Activated T-cell treated with anti-CD3 and anti-CD28 coated beads, Interleukin-2, amount 50 U/mL, for 4 hours (primary cell): ENCODE measurements at regions not wholly inside any gene's neighbourhood (a gene's known extent, or its start where the extent isn't known, plus 50 kb on each side); places are given as distances from the start of the nearest gene placed in this dataset.

Experiments used
- ATAC-seq, 2 donors: fragments of 200-7000 bp; cut with Tn5 transposase; one replicate each; pipeline ENCODE4 v1.10.0; 2021
- DNase-seq: peaks from one replicate; pipeline ENCODE4 v3.0.0-alpha.2; 2020
- H3K27me3 Mint-ChIP-seq: one replicate; pipeline ENCODE4 v1.8.0; 2021; ENCODE audit warnings: low read depth, mixed read lengths
- H3K36me3 Mint-ChIP-seq: one replicate; pipeline ENCODE4 v1.8.0; 2022; ENCODE audit warnings: mixed read lengths; ENCODE audit not compliant: insufficient read depth
- H3K4me1 Mint-ChIP-seq: one replicate; pipeline ENCODE4 v1.8.0; 2021; ENCODE audit warnings: low read depth, mixed read lengths
- H3K4me3 Mint-ChIP-seq: one replicate; pipeline ENCODE4 v1.8.0; 2021; ENCODE audit warnings: mild to moderate bottlenecking, moderate library complexity, mixed read lengths
- H3K9me3 Mint-ChIP-seq: one replicate; pipeline ENCODE4 v1.8.0; 2021; ENCODE audit warnings: mixed read lengths

DNA sequence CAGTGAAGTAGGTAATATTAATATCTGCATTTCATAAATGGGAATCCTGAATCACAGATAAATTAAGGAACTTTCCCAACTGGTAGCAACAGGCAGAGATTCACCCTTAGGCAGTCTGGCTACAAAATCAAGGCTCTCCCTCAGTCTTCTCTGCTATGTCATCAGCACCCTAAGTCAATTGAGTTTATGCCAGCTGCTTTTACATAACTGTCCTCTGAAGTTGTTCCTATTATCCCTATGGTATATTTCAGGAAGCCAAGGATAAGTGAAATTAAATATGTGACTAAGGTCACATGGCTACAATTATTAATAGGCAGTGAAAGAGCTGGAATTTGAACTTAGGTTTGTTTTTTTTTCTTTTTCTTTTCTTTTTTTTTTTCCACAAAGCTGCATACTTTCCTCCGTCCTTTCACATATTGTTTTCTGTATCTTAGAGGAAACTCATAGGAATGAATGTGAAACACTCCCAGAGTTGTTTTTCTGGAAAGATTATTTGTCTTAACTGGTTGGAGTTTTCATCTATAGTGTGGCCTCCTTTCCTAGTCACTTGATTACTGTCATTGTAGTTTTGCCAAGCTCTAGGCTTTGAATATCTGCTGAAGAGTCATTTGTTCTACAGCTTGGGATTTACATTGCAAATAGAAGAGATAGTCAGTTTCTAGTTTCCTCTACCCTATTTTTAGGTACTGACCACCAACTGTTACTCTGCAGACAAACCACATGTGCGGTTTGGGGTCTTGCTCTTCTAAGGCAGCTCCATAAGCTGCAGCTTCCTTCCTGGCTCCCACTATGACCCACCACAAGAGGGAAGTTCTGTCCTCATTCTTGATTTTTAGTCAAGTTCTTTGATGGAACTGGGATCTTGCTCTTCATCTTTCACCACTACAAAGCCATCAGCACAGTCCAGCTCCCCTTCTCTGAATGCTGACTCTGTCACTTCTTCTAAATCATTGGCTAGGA, 338.0 kb upstream of the KIAA1217 start:
- ATAC-seq (no peak), DNase-seq (no peak)
- Mint-ChIP-seq H3K27me3 (no peaks in the 10 kb centered on the region), H3K4me1 (no peaks in the 10 kb centered on the region), H3K4me3 (no peak overlapping the region), H3K36me3 (no peaks in the 10 kb centered on the region), H3K9me3 (no peaks in the 10 kb centered on the region)

DNA sequence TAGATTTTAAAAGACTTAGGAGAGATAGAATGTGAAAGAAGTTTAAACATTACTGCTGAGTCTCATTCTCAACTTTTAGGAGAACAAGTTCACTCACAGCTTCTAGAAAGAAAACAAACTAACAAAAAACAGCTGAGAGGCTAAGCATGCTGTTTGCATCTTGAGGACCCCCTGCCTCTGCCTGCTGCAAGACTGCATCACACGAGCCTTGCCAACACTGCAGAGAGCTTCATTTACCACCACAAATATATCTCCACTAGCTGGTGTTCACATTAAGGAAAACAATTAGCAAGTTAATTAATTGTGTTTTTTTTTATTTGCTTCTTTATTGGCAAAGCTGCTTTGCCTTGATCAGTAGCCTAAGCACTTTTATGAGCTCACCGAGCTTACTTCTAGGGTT, 336.6 kb upstream of the KIAA1217 start:
- Mint-ChIP-seq H3K27me3 (no peaks in the 10 kb centered on the region), H3K9me3 (no peaks in the 10 kb centered on the region), H3K36me3 (no peaks in the 10 kb centered on the region), H3K4me1 (no peaks in the 10 kb centered on the region), H3K4me3 (no peak overlapping the region)
- ATAC-seq (no peak), DNase-seq (no peak)

- Mint-ChIP-seq H3K4me1 (no peaks in the 10 kb centered on the region), H3K27me3 (no peaks in the 10 kb centered on the region), H3K9me3 (no peaks in the 10 kb centered on the region), H3K4me3 (no peak overlapping the region), H3K36me3 (no peaks in the 10 kb centered on the region)
- DNase-seq (no peak), ATAC-seq (no peak)
These were observed 331.1 kb upstream of the KIAA1217 start for GRCh38 chr10:23877791-23878320.

DNA sequence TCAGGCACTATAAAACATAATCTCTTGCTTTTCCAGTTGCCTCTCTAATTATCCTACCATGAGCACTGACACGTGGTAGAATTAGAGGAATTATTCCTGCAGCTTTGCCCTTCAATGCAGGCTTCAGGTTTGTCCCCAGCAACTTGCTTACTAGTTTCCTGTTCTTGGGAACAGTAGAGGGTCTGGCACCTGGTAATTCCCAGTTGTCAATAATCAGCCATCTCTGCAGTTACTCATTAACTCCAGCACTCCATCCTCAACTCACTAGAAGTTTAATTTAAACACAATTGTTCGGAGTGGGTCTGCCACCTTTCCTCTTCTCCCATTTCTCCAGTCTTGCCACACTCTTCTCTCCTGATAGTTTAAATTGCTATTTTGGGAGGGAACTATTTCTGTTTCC, 324.3 kb upstream of the KIAA1217 start:
- DNase-seq (no peak), ATAC-seq (no peak)
- Mint-ChIP-seq H3K4me3 (no peak overlapping the region), H3K27me3 (no peaks in the 10 kb centered on the region), H3K36me3 (no peaks in the 10 kb centered on the region), H3K9me3 (peaks cover 5% of the 10 kb centered on the region), H3K4me1 (no peaks in the 10 kb centered on the region)

GRCh38 chr10:23885853-23886252, 323.1 kb upstream of the KIAA1217 start:
- H3K4me1 Mint-ChIP-seq, result no peaks in the 10 kb centered on the region
- ATAC-seq (no peak), DNase-seq (no peak)
- H3K36me3 Mint-ChIP-seq, result no peaks in the 10 kb centered on the region
- H3K4me3 Mint-ChIP-seq, result no peak overlapping the region
- H3K9me3 Mint-ChIP-seq, result peaks cover 5% of the 10 kb centered on the region
- H3K27me3 Mint-ChIP-seq, result no peaks in the 10 kb centered on the region

DNA sequence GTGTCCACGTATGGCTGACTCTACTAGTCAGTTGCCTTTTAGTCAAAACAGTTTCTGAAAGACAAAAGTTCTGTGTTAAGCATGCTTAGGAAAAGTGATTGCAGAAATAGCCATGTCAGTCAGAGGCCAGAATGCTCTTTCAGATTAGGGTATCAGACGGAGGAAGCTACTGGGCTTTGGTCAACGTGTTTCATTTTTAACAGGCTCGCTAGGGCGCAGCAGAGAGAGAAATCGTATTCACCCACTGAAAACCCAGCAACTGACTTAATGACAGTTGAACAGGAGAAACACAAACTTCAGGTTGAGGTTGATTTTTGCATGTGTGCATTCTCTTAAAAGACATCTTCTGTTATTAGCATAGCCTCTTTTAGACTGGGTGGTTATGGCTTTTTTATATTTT, 322.6 kb upstream of the KIAA1217 start:
- ATAC-seq (no peak), DNase-seq (no peak)
- H3K36me3 Mint-ChIP-seq, result no peaks in the 10 kb centered on the region
- H3K4me1 Mint-ChIP-seq, result no peaks in the 10 kb centered on the region
- no peak overlapping the region for H3K4me3 Mint-ChIP-seq
- peaks cover 5% of the 10 kb centered on the region for H3K9me3 Mint-ChIP-seq
- no peaks in the 10 kb centered on the region for H3K27me3 Mint-ChIP-seq

GRCh38 chr10:23891301-23891700, 317.6 kb upstream of the KIAA1217 start:
- ATAC-seq (no peak), DNase-seq (no peak)
- H3K4me1 Mint-ChIP-seq, result no peaks in the 10 kb centered on the region
- no peak overlapping the region for H3K4me3 Mint-ChIP-seq
- H3K27me3 Mint-ChIP-seq, result no peaks in the 10 kb centered on the region
- no peaks in the 10 kb centered on the region for H3K36me3 Mint-ChIP-seq
- H3K9me3 Mint-ChIP-seq, result no peaks in the 10 kb centered on the region

- no peaks in the 10 kb centered on the region for H3K4me1 Mint-ChIP-seq
- no peak overlapping the region for H3K4me3 Mint-ChIP-seq
- H3K36me3 Mint-ChIP-seq, result no peaks in the 10 kb centered on the region
- DNase-seq, result no peak
- no peak for ATAC-seq
- no peaks in the 10 kb centered on the region for H3K9me3 Mint-ChIP-seq
- no peaks in the 10 kb centered on the region for H3K27me3 Mint-ChIP-seq
These were observed 316.6 kb upstream of the KIAA1217 start for GRCh38 chr10:23892296-23892695.

DNA sequence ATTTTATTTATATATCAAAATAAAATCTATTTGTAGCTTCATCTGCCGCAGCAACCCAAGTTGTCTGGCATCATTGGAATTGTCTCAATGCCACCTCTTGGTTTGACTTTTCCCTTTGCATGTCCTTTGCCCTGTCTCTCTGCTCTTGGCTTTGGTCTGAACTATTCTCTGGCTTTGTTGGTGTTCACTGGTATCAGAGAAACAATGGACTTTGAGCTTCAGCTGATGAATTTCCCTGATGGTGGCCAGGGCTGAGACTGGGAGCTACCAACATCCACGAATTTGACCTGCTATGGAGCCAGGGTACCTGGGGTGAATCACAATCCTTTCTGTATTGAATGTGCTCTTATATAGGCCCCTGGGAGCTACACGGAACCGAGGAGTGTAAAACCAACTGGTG, 311.7 kb upstream of the KIAA1217 start:
- Mint-ChIP-seq H3K4me1 (no peaks in the 10 kb centered on the region), H3K36me3 (no peaks in the 10 kb centered on the region), H3K4me3 (no peak overlapping the region), H3K9me3 (peaks cover 7% of the 10 kb centered on the region), H3K27me3 (no peaks in the 10 kb centered on the region)
- no peak for ATAC-seq
- no peak for DNase-seq

- H3K4me3 Mint-ChIP-seq, result no peak overlapping the region
- H3K36me3 Mint-ChIP-seq, result no peaks in the 10 kb centered on the region
- ATAC-seq (no peak), DNase-seq (no peak)
- H3K9me3 Mint-ChIP-seq, result peaks cover 7% of the 10 kb centered on the region
- no peaks in the 10 kb centered on the region for H3K4me1 Mint-ChIP-seq
- no peaks in the 10 kb centered on the region for H3K27me3 Mint-ChIP-seq
These were observed 311.1 kb upstream of the KIAA1217 start for GRCh38 chr10:23897861-23898260.

- ATAC-seq (no peak), DNase-seq (no peak)
- H3K27me3 Mint-ChIP-seq, result no peaks in the 10 kb centered on the region
- H3K36me3 Mint-ChIP-seq, result no peaks in the 10 kb centered on the region
- no peaks in the 10 kb centered on the region for H3K4me1 Mint-ChIP-seq
- no peak overlapping the region for H3K4me3 Mint-ChIP-seq
- peaks cover 10% of the 10 kb centered on the region for H3K9me3 Mint-ChIP-seq
These were observed 309.8 kb upstream of the KIAA1217 start for GRCh38 chr10:23899166-23899565.

DNA sequence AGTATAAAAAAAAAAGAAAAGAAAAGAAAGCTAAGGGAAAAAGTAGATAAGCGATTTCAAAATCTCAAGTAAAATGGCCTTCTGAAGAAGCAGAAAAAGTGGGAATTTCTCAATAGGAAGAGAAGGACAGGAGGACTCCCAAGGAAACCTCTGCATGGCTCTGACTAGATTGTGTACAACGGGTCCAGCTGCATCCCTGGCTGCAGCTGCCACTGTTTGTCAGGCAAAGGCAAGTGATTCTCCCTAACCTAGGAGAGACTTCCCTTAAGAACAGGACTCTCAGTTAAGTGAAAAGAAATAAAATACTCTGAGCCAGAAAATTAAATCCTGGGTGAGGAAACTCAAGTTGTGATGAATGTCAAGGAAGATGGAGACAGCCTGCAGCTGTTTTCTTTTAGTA, 298.6 kb upstream of the KIAA1217 start:
- DNase-seq, result no peak

DNA sequence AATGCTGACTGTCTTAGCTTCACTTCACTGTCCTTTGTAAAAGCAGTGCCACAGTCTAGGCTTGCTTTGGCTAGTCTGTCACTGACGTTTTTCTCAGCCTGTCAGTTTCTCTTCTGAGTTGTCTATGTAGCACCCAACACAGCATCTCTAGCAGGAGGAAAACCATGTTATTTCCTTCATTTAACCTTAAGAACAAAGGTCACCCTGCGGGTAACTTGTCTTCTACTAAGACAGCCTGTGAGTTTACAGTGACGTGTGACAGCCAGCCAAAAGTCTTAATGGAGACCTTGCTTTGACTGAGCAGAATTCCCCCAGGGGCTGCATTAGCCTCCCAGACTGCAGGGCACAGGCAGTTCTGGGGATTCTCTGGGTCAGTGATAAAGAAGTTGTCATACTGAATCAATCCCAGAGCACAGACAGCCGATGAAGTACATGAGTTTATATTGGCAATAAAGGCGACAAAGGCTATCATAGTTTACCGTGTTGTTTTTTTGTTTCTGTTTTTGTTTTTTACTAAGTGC, 296.0 kb upstream of the KIAA1217 start:
- H3K36me3 Mint-ChIP-seq, result no peaks in the 10 kb centered on the region
- no peak overlapping the region for H3K4me3 Mint-ChIP-seq
- H3K27me3 Mint-ChIP-seq, result no peaks in the 10 kb centered on the region
- no peaks in the 10 kb centered on the region for H3K9me3 Mint-ChIP-seq
- DNase-seq (no peak), ATAC-seq (no peak)
- H3K4me1 Mint-ChIP-seq, result no peaks in the 10 kb centered on the region

More for the DNA sequence above, 298.6 kb upstream of the KIAA1217 start:
- Mint-ChIP-seq H3K36me3 (no peaks in the 10 kb centered on the region), H3K9me3 (no peaks in the 10 kb centered on the region), H3K27me3 (no peaks in the 10 kb centered on the region), H3K4me3 (no peak overlapping the region), H3K4me1 (no peaks in the 10 kb centered on the region)
- no peak for ATAC-seq

DNA sequence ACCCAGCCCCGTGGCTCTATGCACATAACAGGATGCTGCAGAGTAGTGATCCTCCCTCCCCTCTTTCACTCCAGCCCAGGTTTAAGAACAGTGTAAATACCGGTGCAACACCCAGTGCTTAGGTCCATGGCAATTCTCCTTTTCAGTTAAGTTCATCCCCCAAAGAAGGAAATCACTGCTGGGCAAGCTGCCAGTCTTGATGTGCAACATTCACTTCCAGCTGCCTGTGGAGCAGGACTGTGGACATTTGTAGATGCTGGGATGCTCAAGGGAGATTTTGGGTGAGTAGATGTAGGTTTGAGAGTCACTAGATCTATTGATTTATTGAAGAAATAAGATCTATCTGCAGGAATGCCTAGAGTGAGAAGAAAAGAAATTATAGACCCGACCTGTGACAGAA, 294.3 kb upstream of the KIAA1217 start:
- no peaks in the 10 kb centered on the region for H3K4me1 Mint-ChIP-seq
- H3K27me3 Mint-ChIP-seq, result no peaks in the 10 kb centered on the region
- no peaks in the 10 kb centered on the region for H3K9me3 Mint-ChIP-seq
- ATAC-seq (no peak), DNase-seq (no peak)
- H3K36me3 Mint-ChIP-seq, result no peaks in the 10 kb centered on the region
- no peak overlapping the region for H3K4me3 Mint-ChIP-seq

DNA sequence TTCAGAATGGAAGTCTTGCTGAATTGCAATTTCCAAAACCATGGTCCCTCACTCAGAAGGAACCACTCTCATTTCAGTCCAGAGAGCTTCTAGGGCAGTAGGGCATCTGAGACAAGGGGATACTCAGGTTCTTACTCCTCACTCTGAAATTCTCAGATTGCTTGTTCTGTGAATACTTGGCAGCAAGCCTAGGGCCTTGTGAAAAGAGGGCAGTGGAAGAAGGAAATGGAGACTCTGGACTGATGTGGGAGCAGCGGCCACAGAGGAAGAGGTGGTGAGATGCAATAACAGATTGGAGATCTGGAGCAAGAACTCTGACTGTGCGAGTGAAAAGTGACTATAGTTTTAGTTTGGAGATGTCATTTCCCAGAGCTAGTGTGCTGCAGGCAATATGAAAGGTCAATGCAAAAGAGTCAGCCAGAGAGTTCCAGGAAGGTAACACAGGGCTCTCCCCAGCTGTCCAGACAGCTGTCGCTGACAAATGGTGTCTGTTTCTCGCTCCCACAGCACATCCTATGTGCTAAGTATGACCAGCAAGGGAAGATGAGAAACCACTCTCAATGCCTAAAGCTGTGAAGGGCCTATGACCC, 291.6 kb upstream of the KIAA1217 start:
- no peaks in the 10 kb centered on the region for H3K27me3 Mint-ChIP-seq
- H3K9me3 Mint-ChIP-seq, result no peaks in the 10 kb centered on the region

More for the DNA sequence above, 291.6 kb upstream of the KIAA1217 start:
- no peak for ATAC-seq
- no peaks in the 10 kb centered on the region for H3K4me1 Mint-ChIP-seq
- DNase-seq, result no peak
- no peak overlapping the region for H3K4me3 Mint-ChIP-seq
- H3K36me3 Mint-ChIP-seq, result no peaks in the 10 kb centered on the region
